ENCODE measurements at regions not wholly inside any gene's neighbourhood (a gene's known extent, or its start where the extent isn't known, plus 50 kb on each side); places are given as distances from the start of the nearest gene placed in this dataset.

GRCh38 chr15:79562899-79563298, 130.8 kb downstream of the MINAR1 start:
- TF ChIP-seq, protein P1, sequence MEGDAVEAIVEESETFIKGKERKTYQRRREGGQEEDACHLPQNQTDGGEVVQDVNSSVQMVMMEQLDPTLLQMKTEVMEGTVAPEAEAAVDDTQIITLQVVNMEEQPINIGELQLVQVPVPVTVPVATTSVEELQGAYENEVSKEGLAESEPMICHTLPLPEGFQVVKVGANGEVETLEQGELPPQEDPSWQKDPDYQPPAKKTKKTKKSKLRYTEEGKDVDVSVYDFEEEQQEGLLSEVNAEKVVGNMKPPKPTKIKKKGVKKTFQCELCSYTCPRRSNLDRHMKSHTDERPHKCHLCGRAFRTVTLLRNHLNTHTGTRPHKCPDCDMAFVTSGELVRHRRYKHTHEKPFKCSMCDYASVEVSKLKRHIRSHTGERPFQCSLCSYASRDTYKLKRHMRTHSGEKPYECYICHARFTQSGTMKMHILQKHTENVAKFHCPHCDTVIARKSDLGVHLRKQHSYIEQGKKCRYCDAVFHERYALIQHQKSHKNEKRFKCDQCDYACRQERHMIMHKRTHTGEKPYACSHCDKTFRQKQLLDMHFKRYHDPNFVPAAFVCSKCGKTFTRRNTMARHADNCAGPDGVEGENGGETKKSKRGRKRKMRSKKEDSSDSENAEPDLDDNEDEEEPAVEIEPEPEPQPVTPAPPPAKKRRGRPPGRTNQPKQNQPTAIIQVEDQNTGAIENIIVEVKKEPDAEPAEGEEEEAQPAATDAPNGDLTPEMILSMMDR (IDR thresholded peaks at IDR 0.05) = no peak
- no peak for TF ChIP-seq POLR2A (IDR thresholded peaks at IDR 0.05)
